Panc1 (cell line): ENCODE measurements at regions not wholly inside any gene's neighbourhood (a gene's known extent, or its start where the extent isn't known, plus 50 kb on each side); places are given as distances from the start of the nearest gene placed in this dataset.

Experiments used
- ATAC-seq: fragments of 200-7000 bp; cut with Tn5 transposase; 2 replicates; pipeline ENCODE4 v1.9.1; 2020; ENCODE audit warnings: mild to moderate bottlenecking, moderate library complexity
- BruUV-seq: library from RNA; stranded (reverse); fragments of 400-500 nt; replicated peaks from 2 replicates; lab custom pipeline; 2021; lab: Mats Ljungman, UMichigan
- CTCF ChIA-PET: fragments of 300-600 bp; sonication (Branson Sonifier 250); formaldehyde crosslinking; loops from one replicate; lab custom pipeline; 2022; ENCODE audit warnings: antibody characterized with exemption; lab: Charles Lee
- POLR2A ChIA-PET: fragments of 300-600 bp; sonication (Branson Sonifier 250); formaldehyde crosslinking; loops from one replicate; lab custom pipeline; 2022; ENCODE audit warnings: antibody characterized with exemption; lab: Charles Lee
- DNase-seq: peaks from one replicate; pipeline ENCODE4 v3.0.0-alpha.2; 2010; ENCODE audit warnings: low read depth, low spot score
- H3K27ac ChIP-seq: 2 replicates; pipeline ENCODE4 v1.5.1; 2011; ENCODE audit warnings: mild to moderate bottlenecking, low read length, inconsistent platforms
- H3K27me3 ChIP-seq: fragments of 200-500 bp; sonication (Bioruptor generic); 2 replicates; pipeline ENCODE4 v1.6.0; 2014; ENCODE audit warnings: low read length, inconsistent platforms; ENCODE audit not compliant: control insufficient read depth, insufficient read depth
- H3K36me3 ChIP-seq: fragments of 200-500 bp; sonication (Bioruptor generic); 2 replicates; pipeline ENCODE4 v1.5.1; 2014; ENCODE audit warnings: inconsistent platforms, mild to moderate bottlenecking, low read length, moderate library complexity; ENCODE audit not compliant: control insufficient read depth, insufficient read depth
- H3K4me1 ChIP-seq: 2 replicates; pipeline ENCODE4 v1.5.1; 2011; ENCODE audit warnings: inconsistent platforms, mild to moderate bottlenecking, low read length, moderate library complexity; ENCODE audit not compliant: control insufficient read depth, insufficient read depth
- H3K4me3 ChIP-seq, 2 experiments: 2 replicates each; pipeline ENCODE4 v1.5.1; 2011 to 2012; ENCODE audit warnings: low read depth in 2 of 2, low read length in 2 of 2, mild to moderate bottlenecking in 2 of 2, inconsistent platforms in 1 of 2, moderate library complexity in 1 of 2
- H3K9me3 ChIP-seq: fragments of 200-500 bp; sonication (Bioruptor generic); 2 replicates; pipeline ENCODE4 v1.5.1; 2014; ENCODE audit warnings: low read depth, mild to moderate bottlenecking, inconsistent platforms, low read length, moderate library complexity; ENCODE audit not compliant: control insufficient read depth, insufficient read depth
- CTCF ChIP-seq: fragments of 450-650 bp; IDR thresholded peaks from 2 replicates; pipeline ENCODE4 v1.5.1; 2017; ENCODE audit warnings: mild to moderate bottlenecking
- POLR2AphosphoS5 ChIP-seq: IDR thresholded peaks from 2 replicates; pipeline ENCODE4 v1.6.1; 2012; ENCODE audit warnings: mild to moderate bottlenecking, low read depth, low read length, moderate library complexity
- REST ChIP-seq, 2 experiments: IDR thresholded peaks; 2 replicates each; pipeline ENCODE4 v1.6.1; 2011 to 2012; ENCODE audit warnings: low read depth in 2 of 2, control low read depth in 1 of 2, low read length in 1 of 2, mild to moderate bottlenecking in 1 of 2, moderate library complexity in 1 of 2; ENCODE audit not compliant: insufficient read depth in 1 of 2
- SIN3A ChIP-seq: IDR thresholded peaks from 2 replicates; pipeline ENCODE4 v1.6.1; 2012; ENCODE audit warnings: low read depth, mild to moderate bottlenecking, low read length, moderate library complexity, borderline replicate concordance; ENCODE audit not compliant: insufficient read depth
- TCF7L2 ChIP-seq: IDR thresholded peaks from 2 replicates; pipeline ENCODE4 v1.6.1; 2011; ENCODE audit warnings: mild to moderate bottlenecking, low read depth, low read length, inconsistent platforms
- in situ Hi-C: cut with HindIII; loops from 2 replicates; pipeline ENCODE4 v1.10.0; 2016; ENCODE audit warnings: low sequenced_read_pairs, low pct_unique_long_range_greater_than_20kb
- intact Hi-C: fragments of 100-400 bp; cut with micrococcal nuclease; formaldehyde crosslinking; loops from one replicate; pipeline ENCODE4 v1.10.0; 2022; ENCODE audit not compliant: unreplicated experiment

- in situ Hi-C loops (no loop called here), intact Hi-C loops (no loop called here)
- H3K4me1 ChIP-seq = no peaks in the 10 kb centered on the region
- no peak for ATAC-seq
- TF ChIP-seq POLR2AphosphoS5 = no peak
- TF ChIP-seq CTCF = no peak
- no peak for TF ChIP-seq SIN3A
- TF ChIP-seq REST (IDR thresholded peaks at IDR 0.05; ENCODE audit: insufficient read depth in 1 of 2, low read depth in 2 of 2, low read length in 1 of 2) = no peak
- no peak for TF ChIP-seq TCF7L2
- BruUV-seq = no TSS peak
- CTCF ChIA-PET = no interaction called here
- H3K27me3 ChIP-seq = no peaks in the 10 kb centered on the region; the same call in 1 of the 2 replicates
- POLR2A ChIA-PET = no interaction called here
- no peak overlapping the region for H3K27ac ChIP-seq
- no peak for DNase-seq
- H3K4me3 ChIP-seq = no peak overlapping the region
- no peaks in the 10 kb centered on the region for H3K36me3 ChIP-seq
- no peaks in the 10 kb centered on the region for H3K9me3 ChIP-seq
Measured at GRCh38 chr1:181174861-181175260, 86.4 kb downstream of the IER5 start.

GRCh38 chr1:181175356-181175910 lies 86.9 kb downstream of the IER5 start:
- BruUV-seq = no TSS peak
- intact Hi-C loops (no loop called here), in situ Hi-C loops (no loop called here)
- TF ChIP-seq REST (IDR thresholded peaks at IDR 0.05; ENCODE audit: insufficient read depth in 1 of 2, low read depth in 2 of 2, low read length in 1 of 2) (no peak), POLR2AphosphoS5 (no peak), CTCF (no peak), SIN3A (no peak), TCF7L2 (no peak)
- POLR2A ChIA-PET = interaction anchor here (1.0 kb wide), 1 partner anchor 36 kb away, joined by 3 read pairs; no protein-coding TSS in a partner anchor
- Histone ChIP-seq H3K27me3 (no peaks in the 10 kb centered on the region; the same call in 1 of the 2 replicates), H3K27ac (no peak overlapping the region), H3K4me3 (no peak overlapping the region), H3K36me3 (no peaks in the 10 kb centered on the region), H3K4me1 (no peaks in the 10 kb centered on the region), H3K9me3 (no peaks in the 10 kb centered on the region)
- CTCF ChIA-PET = no interaction called here
- no peak for DNase-seq
- no peak for ATAC-seq
